Breast epithelium (tissue), 4 donors: ENCODE measurements at regions not wholly inside any gene's neighbourhood (a gene's known extent, or its start where the extent isn't known, plus 50 kb on each side); places are given as distances from the start of the nearest gene placed in this dataset.

Experiments
- DNase-seq, 2 donors: peaks; one replicate each; pipeline ENCODE4 v3.0.0-alpha.2; 2019; ENCODE audit warnings: low spot score in 2 of 2
- H3K27ac ChIP-seq, 2 donors: fragments of 200-600 bp; sonication (generic) in 1 of 2; one replicate each; pipeline ENCODE4 v1.5.1; 2016 to 2019; ENCODE audit warnings: mild to moderate bottlenecking in 1 of 2
- H3K27me3 ChIP-seq, 2 donors: fragments of 200-600 bp; sonication (generic) in 1 of 2; one replicate each; pipeline versions ENCODE4 v1.5.1 to v1.6.0; 2017 to 2019; ENCODE audit warnings: control low read depth in 1 of 2, mild to moderate bottlenecking in 1 of 2
- H3K36me3 ChIP-seq: fragments of 200-600 bp; one replicate; pipeline ENCODE4 v1.5.1; 2019
- H3K4me1 ChIP-seq, 2 donors: fragments of 200-600 bp; sonication (generic); one replicate each; pipeline ENCODE4 v1.5.1; 2016 to 2019; ENCODE audit warnings: control low read depth in 1 of 2
- H3K4me3 ChIP-seq, 3 donors: fragments of 200-600 bp; sonication (generic); 1 replicate in 2 of 3; 2 replicates in 1 of 3; pipeline ENCODE4 v1.5.1; 2016 to 2019; ENCODE audit warnings: mild to moderate bottlenecking in 3 of 3, moderate library complexity in 2 of 3
- H3K9me3 ChIP-seq, 2 donors: fragments of 200-600 bp; sonication (generic) in 1 of 2; one replicate each; pipeline ENCODE4 v1.5.1; 2016 to 2019; ENCODE audit warnings: control low read depth in 1 of 2
- POLR2A ChIP-seq: fragments of 450-650 bp; IDR thresholded peaks from one replicate; pipeline ENCODE4 v1.6.1; 2016; ENCODE audit warnings: antibody characterized with exemption, mild to moderate bottlenecking, moderate library complexity
- POLR2AphosphoS5 ChIP-seq, 3 donors: sonication (generic); formaldehyde crosslinking; IDR thresholded peaks; one replicate each; pipeline ENCODE4 v1.6.1; 2017; ENCODE audit warnings: antibody characterized with exemption in 3 of 3
- intact Hi-C: fragments of 100-400 bp; cut with DNase I; formaldehyde crosslinking; loops from one replicate; pipeline ENCODE4 v1.15.1; 2023; ENCODE audit warnings: low total_unique reads
- TF ChIP-seq, protein P1 (sequence below), 3 donors: fragments of 450-650 bp; IDR thresholded peaks; one replicate each; pipeline ENCODE4 v1.5.1; 2016 to 2017; ENCODE audit warnings: antibody characterized with exemption in 3 of 3, mild to moderate bottlenecking in 3 of 3, moderate library complexity in 3 of 3

- intact Hi-C loops = no loop called here
Observed at GRCh38 chr15:29612096-29612495, 210.2 kb downstream of the TJP1 start.

DNA sequence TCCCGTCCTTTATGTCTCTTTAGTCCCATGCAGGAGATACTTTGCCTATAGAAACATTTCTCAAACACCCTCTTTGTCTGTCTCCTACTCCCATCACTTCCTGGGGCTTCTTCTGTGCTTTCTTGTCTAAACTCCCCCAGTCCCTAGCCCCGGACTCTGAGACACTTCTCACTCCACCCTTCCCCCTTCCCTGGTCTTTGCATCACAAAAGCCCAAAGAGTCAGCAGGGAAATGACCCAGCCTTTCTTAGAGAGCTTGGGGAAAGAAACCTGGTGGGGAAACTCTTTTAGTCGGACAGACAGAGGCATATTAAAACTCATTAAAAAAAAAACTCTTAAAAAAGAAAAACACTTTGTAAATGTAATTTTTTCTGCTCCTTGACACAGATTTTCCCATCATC, 211.2 kb downstream of the TJP1 start:
- TF ChIP-seq, protein P1, sequence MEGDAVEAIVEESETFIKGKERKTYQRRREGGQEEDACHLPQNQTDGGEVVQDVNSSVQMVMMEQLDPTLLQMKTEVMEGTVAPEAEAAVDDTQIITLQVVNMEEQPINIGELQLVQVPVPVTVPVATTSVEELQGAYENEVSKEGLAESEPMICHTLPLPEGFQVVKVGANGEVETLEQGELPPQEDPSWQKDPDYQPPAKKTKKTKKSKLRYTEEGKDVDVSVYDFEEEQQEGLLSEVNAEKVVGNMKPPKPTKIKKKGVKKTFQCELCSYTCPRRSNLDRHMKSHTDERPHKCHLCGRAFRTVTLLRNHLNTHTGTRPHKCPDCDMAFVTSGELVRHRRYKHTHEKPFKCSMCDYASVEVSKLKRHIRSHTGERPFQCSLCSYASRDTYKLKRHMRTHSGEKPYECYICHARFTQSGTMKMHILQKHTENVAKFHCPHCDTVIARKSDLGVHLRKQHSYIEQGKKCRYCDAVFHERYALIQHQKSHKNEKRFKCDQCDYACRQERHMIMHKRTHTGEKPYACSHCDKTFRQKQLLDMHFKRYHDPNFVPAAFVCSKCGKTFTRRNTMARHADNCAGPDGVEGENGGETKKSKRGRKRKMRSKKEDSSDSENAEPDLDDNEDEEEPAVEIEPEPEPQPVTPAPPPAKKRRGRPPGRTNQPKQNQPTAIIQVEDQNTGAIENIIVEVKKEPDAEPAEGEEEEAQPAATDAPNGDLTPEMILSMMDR (IDR thresholded peaks at IDR 0.05) = no peak
- TF ChIP-seq POLR2A (no peak), POLR2AphosphoS5 (IDR thresholded peaks at IDR 0.05) (no peak)
- no peaks in the 10 kb centered on the region for H3K4me1 ChIP-seq
- no peaks in the 10 kb centered on the region for H3K36me3 ChIP-seq
- no peaks in the 10 kb centered on the region for H3K27me3 ChIP-seq
- H3K9me3 ChIP-seq = peaks cover 0 to 8% of the 10 kb centered on the region in 2 donors
- DNase-seq = no peak
- no peak overlapping the region for H3K27ac ChIP-seq
- intact Hi-C loops = no loop called here
- no peak overlapping the region for H3K4me3 ChIP-seq

More at GRCh38 chr15:29612096-29612495, 210.2 kb downstream of the TJP1 start:
- DNase-seq = no peak
- no peak overlapping the region for H3K4me3 ChIP-seq
- H3K4me1 ChIP-seq = no peaks in the 10 kb centered on the region
- H3K9me3 ChIP-seq = peaks cover 0 to 1% of the 10 kb centered on the region in 2 donors
- no peaks in the 10 kb centered on the region for H3K27me3 ChIP-seq
- TF ChIP-seq, protein P1 (IDR thresholded peaks at IDR 0.05) = no peak
- no peak for TF ChIP-seq POLR2A
- H3K36me3 ChIP-seq = no peaks in the 10 kb centered on the region
- H3K27ac ChIP-seq = no peak overlapping the region

DNA sequence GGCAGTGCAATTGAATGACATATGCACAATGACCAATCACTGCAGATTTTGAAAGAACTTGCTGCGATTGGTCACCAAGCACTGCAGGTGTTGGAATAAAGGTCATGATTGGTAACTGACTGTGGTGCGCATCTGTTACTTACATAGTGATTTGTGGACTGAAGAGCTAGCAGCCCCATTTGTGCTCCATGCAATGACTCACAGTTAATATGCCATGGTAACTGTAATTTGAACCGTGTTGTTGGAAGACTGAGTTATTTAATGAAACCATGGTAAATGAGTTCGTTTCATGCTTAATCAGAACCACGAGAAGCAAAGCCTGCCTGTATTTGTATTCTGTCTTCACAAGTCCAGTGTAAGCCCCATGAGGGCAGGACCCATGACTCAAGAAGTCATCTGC, 220.5 kb downstream of the TJP1 start:
- Histone ChIP-seq H3K4me1 (no peaks in the 10 kb centered on the region), H3K9me3 (peaks cover 0 to 4% of the 10 kb centered on the region in 2 donors), H3K27me3 (no peaks in the 10 kb centered on the region), H3K4me3 (no peak overlapping the region), H3K27ac (no peak overlapping the region), H3K36me3 (no peaks in the 10 kb centered on the region)
- no peak for DNase-seq
- no peak for TF ChIP-seq POLR2A
- TF ChIP-seq, protein P1 (IDR thresholded peaks at IDR 0.05) = no peak
- TF ChIP-seq POLR2AphosphoS5 (IDR thresholded peaks at IDR 0.05) = no peak
- intact Hi-C loops = no loop called here

DNA sequence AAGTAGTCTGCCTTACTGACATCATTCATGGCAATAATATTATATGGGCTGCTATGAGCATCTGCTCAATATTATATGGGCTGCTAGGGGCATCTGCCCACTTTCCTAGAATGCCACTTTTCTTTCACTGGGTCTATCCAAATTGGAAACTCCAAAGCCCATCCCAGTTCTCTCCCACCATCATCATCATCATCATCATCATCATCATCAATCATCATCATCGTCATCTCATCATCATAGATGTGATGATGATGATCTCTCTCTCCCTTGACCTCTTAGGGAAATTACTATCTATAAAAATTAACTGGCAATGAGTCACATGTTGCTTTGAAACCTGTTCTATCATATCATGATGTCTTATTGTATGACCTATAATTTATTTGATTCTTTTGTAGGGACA, 222.0 kb downstream of the TJP1 start:
- Histone ChIP-seq H3K9me3 (no peaks in the 10 kb centered on the region), H3K4me3 (no peak overlapping the region), H3K27me3 (no peaks in the 10 kb centered on the region), H3K36me3 (no peaks in the 10 kb centered on the region), H3K4me1 (no peaks in the 10 kb centered on the region), H3K27ac (no peak overlapping the region)
- intact Hi-C loops = no loop called here
- DNase-seq = no peak
- TF ChIP-seq, protein P1 (IDR thresholded peaks at IDR 0.05) = no peak
- TF ChIP-seq POLR2A = no peak
- TF ChIP-seq POLR2AphosphoS5 (IDR thresholded peaks at IDR 0.05) = no peak

DNA sequence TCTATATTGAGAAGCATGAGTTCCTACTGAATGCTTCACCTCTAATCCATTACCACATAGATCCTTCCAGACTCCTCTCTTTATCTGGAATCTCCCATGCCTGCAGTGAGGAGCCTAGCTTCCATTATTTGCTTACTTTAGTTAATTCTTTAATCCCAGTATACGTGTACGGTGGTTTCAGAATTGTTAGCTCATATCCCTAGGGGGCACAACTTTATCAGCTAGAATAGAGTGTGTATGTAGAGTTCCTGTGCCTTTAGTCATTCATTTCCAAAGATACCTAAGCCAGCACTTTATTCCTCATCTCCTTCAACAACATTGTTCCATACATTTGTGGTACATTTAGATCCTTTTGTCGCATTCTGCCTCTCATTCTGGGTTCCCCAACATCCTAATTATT, 226.0 kb downstream of the TJP1 start:
- Histone ChIP-seq H3K9me3 (no peaks in the 10 kb centered on the region), H3K4me1 (no peaks in the 10 kb centered on the region), H3K4me3 (no peak overlapping the region), H3K27me3 (no peaks in the 10 kb centered on the region), H3K36me3 (no peaks in the 10 kb centered on the region), H3K27ac (no peak overlapping the region)
- intact Hi-C loops = no loop called here
- TF ChIP-seq POLR2A = no peak
- no peak for TF ChIP-seq POLR2AphosphoS5 (IDR thresholded peaks at IDR 0.05)
- TF ChIP-seq, protein P1 (IDR thresholded peaks at IDR 0.05) = no peak
- no peak for DNase-seq
